T-cell (primary cell): ENCODE measurements at regions not wholly inside any gene's neighbourhood (a gene's known extent, or its start where the extent isn't known, plus 50 kb on each side); places are given as distances from the start of the nearest gene placed in this dataset.

ENCODE experiments used
- ATAC-seq, 4 experiments: fragments of 200-7000 bp in 3 of 4; fragments of 150-1000 bp in 1 of 4; cut with Tn5 transposase; replicated peaks in 1 of 4; 1 replicate in 3 of 4; 2 replicates in 1 of 4; pipeline ENCODE4 v1.10.0; 2021; ENCODE audit warnings: moderate library complexity in 3 of 4, mild to moderate bottlenecking in 2 of 4, moderate number of reproducible peaks in 1 of 4
- CTCF ChIA-PET, 2 donors: fragments of 300-600 bp; sonication (Branson Sonifier 250); formaldehyde crosslinking; loops; one replicate each; lab custom pipeline; 2022; ENCODE audit warnings: antibody characterized with exemption in 2 of 2; lab: Charles Lee
- POLR2A ChIA-PET, 2 donors: fragments of 300-600 bp; sonication (Branson Sonifier 250); formaldehyde crosslinking; loops; one replicate each; lab custom pipeline; 2022; ENCODE audit warnings: antibody characterized with exemption in 2 of 2; lab: Charles Lee
- DNase-seq, 35 experiments: peaks; one replicate each; pipeline versions ENCODE4 v3.0.0 to v3.0.0-alpha.2; 2013 to 2023
- H3K27ac ChIP-seq: one replicate; pipeline ENCODE4 v1.5.1; 2013; ENCODE audit warnings: low read length
- H3K27me3 ChIP-seq, 2 experiments: replicated peaks in 1 of 2; 1 replicate in 1 of 2; 2 replicates in 1 of 2; pipeline versions ENCODE4 v1.6.1 to v1.7.0; 2013; ENCODE audit warnings: low read length in 1 of 2, mixed read lengths in 1 of 2; ENCODE audit not compliant: control insufficient read depth in 2 of 2, insufficient read depth in 2 of 2; ENCODE audit errors: extremely low read depth in 1 of 2
- H3K36me3 ChIP-seq, 2 donors: 1 replicate in 1 of 2; 2 replicates in 1 of 2; pipeline versions ENCODE4 v1.6.1 to v1.7.0; 2013; ENCODE audit warnings: low read length in 1 of 2; ENCODE audit not compliant: control insufficient read depth in 2 of 2, insufficient read depth in 1 of 2; ENCODE audit errors: extremely low read depth in 1 of 2
- H3K4me1 ChIP-seq, 2 experiments: 1 replicate in 1 of 2; 2 replicates in 1 of 2; pipeline versions ENCODE4 v1.6.1 to v1.7.0; 2013; ENCODE audit warnings: low read length in 2 of 2, mixed read lengths in 1 of 2; ENCODE audit not compliant: insufficient read depth in 2 of 2, control insufficient read depth in 1 of 2; ENCODE audit errors: extremely low read depth in 1 of 2
- H3K4me3 ChIP-seq, 2 donors: 1 replicate in 1 of 2; 2 replicates in 1 of 2; pipeline versions ENCODE4 v1.5.1 to v1.7.0; 2013; ENCODE audit warnings: mild to moderate bottlenecking in 2 of 2, low read length in 1 of 2, moderate library complexity in 1 of 2; ENCODE audit not compliant: control insufficient read depth in 1 of 2; ENCODE audit errors: extremely low read depth in 1 of 2
- H3K9me3 ChIP-seq: 2 replicates; pipeline ENCODE4 v1.7.0; 2013
- H3K27ac Mint-ChIP-seq, 2 donors: one replicate each; pipeline ENCODE4 v1.8.0; 2020 to 2021; ENCODE audit warnings: mild to moderate bottlenecking in 2 of 2, mixed read lengths in 2 of 2
- H3K27me3 Mint-ChIP-seq, 2 donors: one replicate each; pipeline ENCODE4 v1.8.0; 2021 to 2022; ENCODE audit warnings: mixed read lengths in 2 of 2
- H3K36me3 Mint-ChIP-seq: one replicate; pipeline ENCODE4 v1.8.0; 2021; ENCODE audit warnings: mixed read lengths
- H3K4me1 Mint-ChIP-seq, 3 donors: one replicate each; pipeline ENCODE4 v1.8.0; 2020 to 2022; ENCODE audit warnings: mixed read lengths in 3 of 3, mild to moderate bottlenecking in 1 of 3
- H3K4me3 Mint-ChIP-seq, 3 donors: one replicate each; pipeline ENCODE4 v1.8.0; 2020 to 2022; ENCODE audit warnings: mild to moderate bottlenecking in 3 of 3, mixed read lengths in 3 of 3, moderate library complexity in 3 of 3
- H3K9me3 Mint-ChIP-seq, 3 donors: one replicate each; pipeline ENCODE4 v1.8.0; 2020 to 2022; ENCODE audit warnings: mixed read lengths in 3 of 3
- WGBS: methylation state at CpG from one replicate; pipeline ENCODE4 v1.1.5; 2013; ENCODE audit warnings: missing lambda C conversion rate; ENCODE audit not compliant: insufficient coverage; 5-methylcytosine and 5-hydroxymethylcytosine counted together

- Histone ChIP-seq H3K27ac (no peak overlapping the region), H3K27me3 (peaks cover 0 to 7% of the 10 kb centered on the region in 2 experiments), H3K36me3 (no peaks in the 10 kb centered on the region), H3K9me3 (no peaks in the 10 kb centered on the region), H3K4me3 (no peak overlapping the region), H3K4me1 (peaks cover 15 to 16% of the 10 kb centered on the region in 2 experiments)
- no peak for DNase-seq
- ChIA-PET POLR2A (no interaction called here), CTCF (no interaction called here)
- Mint-ChIP-seq H3K4me3 (peak overlapping the region in 1 of 3 donors; percentile 77), H3K9me3 (no peaks in the 10 kb centered on the region), H3K4me1 (peaks cover 17% of the 10 kb centered on the region in 3 donors), H3K36me3 (no peaks in the 10 kb centered on the region), H3K27me3 (peaks cover 5 to 9% of the 10 kb centered on the region in 2 donors), H3K27ac (no peak overlapping the region)
- no CpG with 5 or more reads among the region's 5 CpGs for WGBS
- peak in 3 of 4 experiments; percentile 18 to 22 (median 20) for ATAC-seq
These were observed 72.0 kb upstream of the MPEG1 start for GRCh38 chr11:59284773-59285129.

- ChIA-PET POLR2A (no interaction called here), CTCF (interaction anchor here in 1 of 2 donors (1.0 kb wide), 1 partner anchor 112 kb away, joined by 6 read pairs; the partner anchor contains the start of gene DTX4)
- Histone ChIP-seq H3K4me1 (peaks cover 15 to 16% of the 10 kb centered on the region in 2 experiments), H3K36me3 (no peaks in the 10 kb centered on the region), H3K27ac (no peak overlapping the region), H3K9me3 (no peaks in the 10 kb centered on the region), H3K4me3 (no peak overlapping the region), H3K27me3 (peaks cover 0 to 8% of the 10 kb centered on the region in 2 experiments)
- Mint-ChIP-seq H3K36me3 (no peaks in the 10 kb centered on the region), H3K4me3 (peak overlapping the region; percentile 55 to 77 (median 55)), H3K9me3 (no peaks in the 10 kb centered on the region), H3K27me3 (peaks cover 5 to 9% of the 10 kb centered on the region in 2 donors), H3K27ac (peak overlapping the region in 1 of 2 donors; percentile 37), H3K4me1 (peaks cover 17% of the 10 kb centered on the region in 3 donors)
- ATAC-seq (peak; percentile 73 to 83 (median 78)), DNase-seq (peak in 33 of 35 experiments; percentile 10 to 78 (median 32))
- 31% methylated on average over 7 of the region's 14 CpGs for WGBS
These were observed 71.4 kb upstream of the MPEG1 start for GRCh38 chr11:59283825-59284772.

- H3K9me3 ChIP-seq = no peaks in the 10 kb centered on the region
- H3K36me3 Mint-ChIP-seq = no peaks in the 10 kb centered on the region
- peaks cover 0 to 9% of the 10 kb centered on the region in 2 experiments for H3K27me3 ChIP-seq
- WGBS = no CpG with 5 or more reads among the region's 4 CpGs
- H3K4me3 ChIP-seq = no peak overlapping the region
- no peak overlapping the region for H3K27ac ChIP-seq
- H3K4me1 Mint-ChIP-seq = peaks cover 17% of the 10 kb centered on the region in 3 donors
- H3K4me3 Mint-ChIP-seq = peak overlapping the region in 2 of 3 donors; percentile 22 to 77
- peaks cover 5 to 9% of the 10 kb centered on the region in 2 donors for H3K27me3 Mint-ChIP-seq
- H3K4me1 ChIP-seq = peaks cover 15 to 16% of the 10 kb centered on the region in 2 experiments
- H3K27ac Mint-ChIP-seq = no peak overlapping the region
- POLR2A ChIA-PET = no interaction called here
- CTCF ChIA-PET = interaction anchor here (0.8 to 1.0 kb wide), 2 partner anchors 32 to 112 kb away, joined by 3 to 6 read pairs; partner anchors contain the start of gene DTX4 (in 1 of the 2)
- H3K36me3 ChIP-seq = no peaks in the 10 kb centered on the region
- no peaks in the 10 kb centered on the region for H3K9me3 Mint-ChIP-seq
- no peak for ATAC-seq
- DNase-seq = no peak
These were observed 70.6 kb upstream of the MPEG1 start for GRCh38 chr11:59283311-59283710.

DNA sequence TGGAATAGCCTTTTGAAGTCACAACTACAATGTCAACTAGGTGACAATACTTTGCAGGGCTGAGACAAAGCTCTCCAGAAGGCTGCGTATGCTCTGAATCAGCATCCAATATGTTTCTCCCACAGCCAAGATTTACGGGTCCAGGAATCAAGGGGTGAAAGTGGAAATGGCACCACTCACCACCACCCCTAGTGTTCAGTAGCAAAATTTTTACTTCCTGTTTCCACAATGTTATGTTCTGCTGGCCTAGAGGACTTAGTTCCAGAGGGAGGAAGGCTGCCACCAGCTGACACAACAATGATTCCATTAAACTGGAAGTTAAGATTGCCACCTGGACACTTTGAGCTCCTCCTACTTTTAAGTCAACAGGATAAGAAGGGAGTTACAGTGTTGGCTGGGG is 68.5 kb upstream of the MPEG1 start:
- POLR2A ChIA-PET = interaction anchor here in 1 of 2 donors (0.6 kb wide), 1 partner anchor 323 kb away, joined by 6 read pairs; no protein-coding TSS in a partner anchor
- no peak overlapping the region for H3K4me3 Mint-ChIP-seq
- peaks cover 5% of the 10 kb centered on the region in 2 donors for H3K27me3 Mint-ChIP-seq
- peaks cover 17% of the 10 kb centered on the region in 3 donors for H3K4me1 Mint-ChIP-seq
- CTCF ChIA-PET = interaction anchor here in 1 of 2 donors (0.6 to 1.0 kb wide), 2 partner anchors 10 to 11 kb away, joined by 3 read pairs; no protein-coding TSS in a partner anchor
- Histone ChIP-seq H3K4me1 (peaks cover 15 to 16% of the 10 kb centered on the region in 2 experiments), H3K4me3 (no peak overlapping the region), H3K27ac (no peak overlapping the region), H3K36me3 (no peaks in the 10 kb centered on the region), H3K27me3 (peaks cover 0 to 2% of the 10 kb centered on the region in 2 experiments), H3K9me3 (no peaks in the 10 kb centered on the region)
- H3K27ac Mint-ChIP-seq = no peak overlapping the region
- DNase-seq = no peak
- H3K36me3 Mint-ChIP-seq = no peaks in the 10 kb centered on the region
- H3K9me3 Mint-ChIP-seq = no peaks in the 10 kb centered on the region
- ATAC-seq = no peak
- no CpG with 5 or more reads among the region's 2 CpGs for WGBS

DNA sequence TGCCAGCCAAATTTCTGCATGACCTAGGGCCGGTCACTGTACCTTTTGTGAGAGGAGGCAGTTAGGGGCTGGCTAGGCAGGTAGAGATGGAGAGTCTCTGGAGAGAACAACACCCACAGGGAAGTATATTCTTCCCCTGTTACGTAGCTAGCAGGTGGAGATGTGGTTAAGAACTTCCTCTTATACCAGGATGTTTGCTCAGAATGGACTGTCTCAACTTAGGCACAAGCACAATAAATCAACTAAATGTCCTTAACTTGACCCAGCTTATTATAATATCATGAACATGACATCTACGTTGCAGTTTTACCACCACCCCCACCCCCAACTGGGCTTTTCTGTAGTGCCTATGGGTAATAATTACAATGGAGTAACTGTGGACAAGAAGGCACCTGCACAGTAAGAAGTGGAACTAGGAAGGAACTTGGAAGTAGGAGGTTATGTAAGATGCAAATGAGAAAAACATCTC is 60.7 kb upstream of the MPEG1 start:
- Mint-ChIP-seq H3K36me3 (no peaks in the 10 kb centered on the region), H3K4me3 (peak overlapping the region in 1 of 3 donors; percentile 17), H3K9me3 (no peaks in the 10 kb centered on the region), H3K4me1 (peaks cover 31 to 51% (median 49%) of the 10 kb centered on the region in 3 donors), H3K27ac (peak overlapping the region; percentile 76 to 92), H3K27me3 (no peaks in the 10 kb centered on the region)
- Histone ChIP-seq H3K9me3 (no peaks in the 10 kb centered on the region), H3K4me3 (no peak overlapping the region), H3K4me1 (peaks cover 8 to 17% of the 10 kb centered on the region in 2 experiments), H3K27me3 (peaks cover 0 to 3% of the 10 kb centered on the region in 2 experiments), H3K36me3 (no peaks in the 10 kb centered on the region), H3K27ac (peak overlapping the region; percentile 40)
- no CpG with 5 or more reads among the region's 3 CpGs for WGBS
- ATAC-seq (peak; percentile 57 to 89 (median 80)), DNase-seq (peak in 6 of 35 experiments; percentile 6 to 40 (median 14))
- POLR2A ChIA-PET = no interaction called here
- CTCF ChIA-PET = interaction anchor here in 1 of 2 donors (1.2 kb wide), 1 partner anchor 137 kb away, joined by 3 read pairs; no protein-coding TSS in a partner anchor

DNA sequence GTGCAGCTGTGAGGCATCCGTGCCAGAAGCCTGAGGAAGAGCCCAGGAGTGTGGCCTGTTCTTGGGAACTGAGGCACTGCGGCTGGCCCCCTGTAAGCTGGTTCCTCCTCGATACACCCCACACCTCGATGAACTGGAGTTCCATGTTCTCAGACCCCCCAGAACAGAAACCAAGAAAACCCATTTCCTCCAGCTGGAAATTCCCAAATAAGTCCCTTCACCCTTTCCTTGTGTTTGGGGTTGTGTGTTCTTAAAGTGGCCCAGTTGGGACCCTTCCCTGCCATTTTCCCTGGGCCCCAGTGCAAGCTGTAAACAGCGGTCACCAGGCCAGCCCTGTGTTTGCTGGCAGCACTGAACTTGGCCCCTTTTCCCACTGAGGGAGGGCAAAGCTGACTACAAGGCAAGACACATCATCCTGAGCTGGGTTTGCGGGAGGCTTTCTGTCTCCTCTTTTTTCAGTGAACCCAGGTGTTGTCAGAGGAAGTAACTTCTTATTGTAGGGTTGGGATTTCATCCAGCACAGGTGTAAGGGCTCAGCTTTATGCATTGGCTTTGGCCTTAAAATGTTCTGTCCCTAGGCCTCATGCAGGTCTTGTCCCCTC is 60.1 kb upstream of the MPEG1 start:
- peak in 1 of 4 experiments; percentile 34 for ATAC-seq
- no peak for DNase-seq
- Histone ChIP-seq H3K4me3 (no peak overlapping the region), H3K36me3 (no peaks in the 10 kb centered on the region), H3K4me1 (peaks cover 8 to 17% of the 10 kb centered on the region in 2 experiments), H3K27me3 (peaks cover 0 to 3% of the 10 kb centered on the region in 2 experiments), H3K9me3 (no peaks in the 10 kb centered on the region), H3K27ac (peak overlapping the region; percentile 40)
- peak overlapping the region; percentile 76 to 92 for H3K27ac Mint-ChIP-seq
- no peaks in the 10 kb centered on the region for H3K36me3 Mint-ChIP-seq
- peak overlapping the region in 1 of 3 donors; percentile 17 for H3K4me3 Mint-ChIP-seq
- WGBS = 83% methylated on average over 4 of the region's 6 CpGs
- no peaks in the 10 kb centered on the region for H3K27me3 Mint-ChIP-seq
- CTCF ChIA-PET = interaction anchor here in 1 of 2 donors (1.2 kb wide), 1 partner anchor 137 kb away, joined by 3 read pairs; no protein-coding TSS in a partner anchor
- POLR2A ChIA-PET = no interaction called here
- H3K9me3 Mint-ChIP-seq = no peaks in the 10 kb centered on the region
- H3K4me1 Mint-ChIP-seq = peaks cover 31 to 51% (median 49%) of the 10 kb centered on the region in 3 donors
